Memory B cell (primary cell): ENCODE measurements at regions not wholly inside any gene's neighbourhood (a gene's known extent, or its start where the extent isn't known, plus 50 kb on each side); places are given as distances from the start of the nearest gene placed in this dataset.

Source experiments
- ATAC-seq: fragments of 150-1000 bp; cut with Tn5 transposase; 2 replicates; pipeline ENCODE4 v1.10.0; 2021; ENCODE audit warnings: low read depth, mild to moderate bottlenecking, moderate library complexity
- DNase-seq, 2 donors: peaks; one replicate each; pipeline ENCODE4 v3.0.0; 2022; ENCODE audit warnings: low spot score in 2 of 2
- H3K27ac Mint-ChIP-seq: one replicate; pipeline ENCODE4 v1.8.0; 2022; ENCODE audit warnings: mild to moderate bottlenecking, moderate library complexity, mixed read lengths
- H3K27me3 Mint-ChIP-seq: one replicate; pipeline ENCODE4 v1.8.0; 2022; ENCODE audit warnings: mixed read lengths
- H3K36me3 Mint-ChIP-seq: one replicate; pipeline ENCODE4 v1.8.0; 2022; ENCODE audit warnings: mild to moderate bottlenecking, mixed read lengths
- H3K4me1 Mint-ChIP-seq: one replicate; pipeline ENCODE4 v1.8.0; 2022; ENCODE audit warnings: mixed read lengths
- H3K4me3 Mint-ChIP-seq: one replicate; pipeline ENCODE4 v1.8.0; 2022; ENCODE audit warnings: mild to moderate bottlenecking, moderate library complexity, mixed read lengths
- H3K9me3 Mint-ChIP-seq: one replicate; pipeline ENCODE4 v1.8.0; 2022; ENCODE audit warnings: mixed read lengths

GRCh38 chr18:2444201-2444875 lies 127.0 kb downstream of the METTL4 start:
- Mint-ChIP-seq H3K27ac (no peak overlapping the region), H3K4me1 (peaks cover 5% of the 10 kb centered on the region), H3K27me3 (peaks cover 1% of the 10 kb centered on the region), H3K4me3 (no peak overlapping the region), H3K9me3 (no peaks in the 10 kb centered on the region), H3K36me3 (peaks cover 2% of the 10 kb centered on the region)
- no peak for DNase-seq
- ATAC-seq: no peak

GRCh38 chr18:2448565-2449151 lies 122.6 kb downstream of the METTL4 start:
- Mint-ChIP-seq H3K27me3 (peaks cover 2% of the 10 kb centered on the region), H3K9me3 (no peaks in the 10 kb centered on the region), H3K4me3 (no peak overlapping the region), H3K36me3 (no peaks in the 10 kb centered on the region), H3K27ac (no peak overlapping the region), H3K4me1 (peaks cover 8% of the 10 kb centered on the region)
- no peak for ATAC-seq
- DNase-seq: no peak

GRCh38 chr18:2451556-2451955 lies 119.7 kb downstream of the METTL4 start:
- no peak for ATAC-seq
- no peak for DNase-seq
- Mint-ChIP-seq H3K4me1 (peaks cover 3% of the 10 kb centered on the region), H3K36me3 (peaks cover 4% of the 10 kb centered on the region), H3K27ac (no peak overlapping the region), H3K27me3 (peaks cover 2% of the 10 kb centered on the region), H3K9me3 (peaks cover 4% of the 10 kb centered on the region), H3K4me3 (no peak overlapping the region)

- H3K4me1 Mint-ChIP-seq: no peaks in the 10 kb centered on the region
- ATAC-seq (no peak), DNase-seq (no peak)
- no peak overlapping the region for H3K4me3 Mint-ChIP-seq
- peaks cover 4% of the 10 kb centered on the region for H3K27me3 Mint-ChIP-seq
- peaks cover 4% of the 10 kb centered on the region for H3K36me3 Mint-ChIP-seq
- H3K27ac Mint-ChIP-seq: no peak overlapping the region
- peaks cover 6% of the 10 kb centered on the region for H3K9me3 Mint-ChIP-seq
Observed at GRCh38 chr18:2459886-2460285, 111.4 kb downstream of the METTL4 start.

DNA sequence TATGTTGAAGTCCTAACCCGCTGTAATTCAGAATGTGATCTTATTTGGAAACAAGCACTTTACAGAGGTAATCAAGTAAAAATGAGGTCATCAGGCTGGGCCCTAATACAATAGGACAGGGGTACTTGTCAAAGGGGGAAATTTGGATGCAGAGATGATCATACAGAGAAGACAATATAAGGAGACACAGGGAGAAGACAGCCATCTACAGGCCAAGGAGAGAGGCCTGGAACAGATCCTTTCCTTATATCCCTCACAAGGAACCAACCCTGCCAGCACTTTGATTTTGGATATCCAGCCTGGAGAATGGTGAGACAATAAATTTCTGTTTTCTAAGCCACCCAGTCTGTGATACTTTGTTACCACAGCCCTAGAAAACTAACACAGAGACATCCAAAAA lies 104.3 kb downstream of the METTL4 start:
- no peaks in the 10 kb centered on the region for H3K36me3 Mint-ChIP-seq
- DNase-seq (no peak), ATAC-seq (no peak)
- no peaks in the 10 kb centered on the region for H3K9me3 Mint-ChIP-seq
- H3K4me1 Mint-ChIP-seq: no peaks in the 10 kb centered on the region
- H3K27ac Mint-ChIP-seq: no peak overlapping the region
- peaks cover 6% of the 10 kb centered on the region for H3K27me3 Mint-ChIP-seq
- H3K4me3 Mint-ChIP-seq: no peak overlapping the region

DNA sequence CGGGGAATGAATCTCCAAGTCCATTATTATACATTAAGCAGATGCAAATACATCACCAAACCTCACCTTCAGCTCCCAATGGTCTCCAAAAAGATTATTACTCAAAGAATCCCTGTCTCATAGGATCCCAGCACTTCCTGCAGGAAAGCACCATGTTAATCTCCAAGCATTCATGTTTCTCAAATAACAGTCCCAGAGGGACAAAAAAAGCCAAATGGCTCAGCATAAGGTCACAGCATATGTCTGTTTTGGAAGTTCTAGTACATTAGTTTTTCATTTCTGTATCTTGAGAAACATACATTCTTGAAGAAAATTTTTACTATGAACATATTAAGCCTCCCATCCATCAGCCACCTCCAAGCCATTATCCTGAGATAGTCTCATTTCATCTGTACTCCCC lies 103.3 kb downstream of the METTL4 start:
- Mint-ChIP-seq H3K36me3 (no peaks in the 10 kb centered on the region), H3K27me3 (peaks cover 9% of the 10 kb centered on the region), H3K4me1 (no peaks in the 10 kb centered on the region), H3K9me3 (no peaks in the 10 kb centered on the region), H3K27ac (no peak overlapping the region), H3K4me3 (no peak overlapping the region)
- DNase-seq (no peak), ATAC-seq (no peak)

GRCh38 chr18:2471523-2471922 lies 99.8 kb downstream of the METTL4 start:
- DNase-seq (no peak), ATAC-seq (no peak)
- no peaks in the 10 kb centered on the region for H3K9me3 Mint-ChIP-seq
- no peak overlapping the region for H3K27ac Mint-ChIP-seq
- no peak overlapping the region for H3K4me3 Mint-ChIP-seq
- peaks cover 9% of the 10 kb centered on the region for H3K27me3 Mint-ChIP-seq
- H3K36me3 Mint-ChIP-seq: no peaks in the 10 kb centered on the region
- no peaks in the 10 kb centered on the region for H3K4me1 Mint-ChIP-seq

DNA sequence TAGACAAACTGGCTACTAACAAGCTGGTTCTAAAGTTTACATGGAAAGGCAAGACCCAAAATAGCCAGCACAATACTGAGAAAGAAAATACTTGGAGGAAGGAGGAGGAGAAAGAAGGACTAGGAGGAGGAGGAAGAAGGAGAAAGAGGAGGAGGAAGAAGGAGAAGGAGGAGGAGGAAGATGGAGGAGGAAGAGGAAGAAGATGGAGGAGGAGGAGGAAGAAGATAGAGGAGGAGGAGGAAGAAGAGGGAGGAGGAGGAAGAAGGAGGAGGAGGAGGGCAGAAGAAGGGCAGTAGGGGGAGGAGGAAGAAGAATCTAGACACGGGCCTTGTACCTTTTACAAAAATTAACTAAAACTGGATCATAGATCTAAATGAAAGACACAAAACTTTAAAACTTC lies 92.6 kb downstream of the METTL4 start:
- Mint-ChIP-seq H3K36me3 (no peaks in the 10 kb centered on the region), H3K4me1 (no peaks in the 10 kb centered on the region), H3K27ac (no peak overlapping the region), H3K9me3 (no peaks in the 10 kb centered on the region), H3K27me3 (peaks cover 22% of the 10 kb centered on the region), H3K4me3 (no peak overlapping the region)
- no peak for ATAC-seq
- no peak for DNase-seq

DNA sequence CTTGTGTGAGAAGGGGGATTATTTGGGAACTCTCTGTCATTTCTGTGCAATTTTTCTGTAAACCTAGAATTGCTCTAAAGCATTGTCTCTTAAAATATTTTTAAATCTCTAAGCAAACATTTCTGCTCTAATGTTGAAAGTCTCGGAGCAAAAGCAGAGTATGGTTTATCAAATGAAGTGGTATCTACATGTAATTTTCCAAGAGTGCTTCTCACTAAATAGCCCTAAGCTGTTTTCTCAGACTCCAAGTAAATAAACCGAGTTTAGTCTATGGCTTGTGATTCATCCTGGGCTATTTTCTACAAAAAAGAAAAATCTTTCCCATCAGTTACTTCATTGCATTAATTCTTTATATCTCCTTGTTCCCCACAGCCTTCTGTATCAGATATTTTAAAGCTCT lies 90.8 kb downstream of the METTL4 start:
- Mint-ChIP-seq H3K9me3 (no peaks in the 10 kb centered on the region), H3K27me3 (peaks cover 18% of the 10 kb centered on the region), H3K4me3 (no peak overlapping the region), H3K27ac (no peak overlapping the region), H3K36me3 (no peaks in the 10 kb centered on the region), H3K4me1 (no peaks in the 10 kb centered on the region)
- ATAC-seq: no peak
- DNase-seq: no peak

DNA sequence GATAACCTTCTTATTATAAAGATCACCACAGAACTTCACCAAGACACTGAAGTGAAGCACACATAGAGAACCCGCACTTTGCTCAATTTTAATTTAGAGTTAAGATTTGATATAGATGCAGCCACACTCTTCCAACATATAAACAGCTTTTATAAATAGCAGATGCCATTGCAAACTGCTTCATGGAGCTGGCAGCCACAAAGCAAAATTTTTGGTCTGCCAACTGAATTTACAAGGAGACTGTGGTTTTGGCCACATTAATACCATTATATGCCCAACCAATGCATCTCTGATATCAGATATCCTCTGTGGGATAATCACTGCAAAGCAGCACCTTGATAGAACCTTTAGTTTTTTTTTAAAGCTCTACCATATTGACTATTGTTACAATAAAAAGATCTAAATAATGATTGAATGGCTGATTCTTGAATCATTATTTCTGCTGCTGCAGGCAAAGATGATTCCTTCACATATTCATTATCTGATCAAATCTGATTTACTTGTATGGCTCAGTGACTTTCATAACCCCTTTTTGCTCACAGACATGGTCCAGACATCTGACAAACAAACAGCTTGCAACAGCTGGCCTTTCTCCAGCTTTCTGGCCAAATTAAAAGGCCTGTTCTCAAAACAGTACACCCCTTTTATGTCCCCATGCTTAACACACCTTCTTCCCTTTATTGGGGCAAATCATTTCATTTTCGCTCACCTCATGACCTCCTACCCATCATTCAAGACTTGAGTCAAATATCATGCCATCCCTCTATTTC lies 88.4 kb downstream of the METTL4 start:
- Mint-ChIP-seq H3K27ac (no peak overlapping the region), H3K36me3 (no peaks in the 10 kb centered on the region), H3K4me3 (no peak overlapping the region), H3K27me3 (peaks cover 16% of the 10 kb centered on the region), H3K9me3 (no peaks in the 10 kb centered on the region), H3K4me1 (no peaks in the 10 kb centered on the region)
- DNase-seq: no peak
- ATAC-seq: no peak

DNA sequence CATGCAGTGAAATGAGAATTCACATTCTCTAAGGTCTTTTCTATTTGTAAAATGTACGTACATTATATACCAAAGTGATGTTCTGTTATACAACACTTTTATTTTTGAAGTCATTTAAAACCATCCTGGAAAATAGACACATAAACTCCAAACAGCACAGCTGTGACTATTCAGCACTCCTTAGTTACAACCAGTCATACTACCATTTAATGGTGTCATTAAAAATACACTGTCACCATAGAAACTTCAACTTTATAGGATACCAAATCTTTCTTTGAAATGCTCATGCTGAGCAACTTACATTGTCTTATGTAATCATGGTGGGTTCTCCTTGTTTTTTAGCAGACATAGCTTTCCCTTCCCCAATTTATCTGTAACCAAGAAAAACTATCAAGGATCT lies 85.3 kb downstream of the METTL4 start:
- Mint-ChIP-seq H3K4me1 (no peaks in the 10 kb centered on the region), H3K4me3 (no peak overlapping the region), H3K36me3 (no peaks in the 10 kb centered on the region), H3K27me3 (peaks cover 14% of the 10 kb centered on the region), H3K9me3 (no peaks in the 10 kb centered on the region), H3K27ac (no peak overlapping the region)
- no peak for DNase-seq
- no peak for ATAC-seq

DNA sequence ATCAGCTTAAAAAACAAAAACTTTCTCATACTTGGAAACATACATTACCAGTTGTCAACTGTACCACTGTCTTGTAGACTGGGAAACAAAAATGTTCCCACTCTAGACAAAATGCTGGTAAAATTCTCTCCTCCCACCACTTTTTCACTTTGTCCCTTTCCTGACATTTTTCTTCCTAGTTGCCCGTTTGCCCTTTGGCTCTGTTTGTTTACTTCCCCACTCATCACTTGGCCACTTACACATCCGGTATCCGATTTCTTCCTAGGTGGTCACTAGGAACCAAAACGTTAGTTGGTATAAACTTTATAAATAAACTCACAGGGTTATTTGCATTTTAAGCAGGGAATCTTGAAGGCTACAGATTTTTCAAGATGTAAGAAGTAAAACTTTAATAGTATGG lies 84.9 kb downstream of the METTL4 start:
- Mint-ChIP-seq H3K27me3 (peaks cover 14% of the 10 kb centered on the region), H3K4me1 (no peaks in the 10 kb centered on the region), H3K36me3 (no peaks in the 10 kb centered on the region), H3K4me3 (no peak overlapping the region), H3K27ac (no peak overlapping the region), H3K9me3 (no peaks in the 10 kb centered on the region)
- DNase-seq: no peak
- ATAC-seq: no peak
